Lung (tissue), 11 donors: ENCODE measurements at regions not wholly inside any gene's neighbourhood (a gene's known extent, or its start where the extent isn't known, plus 50 kb on each side); places are given as distances from the start of the nearest gene placed in this dataset.

Experiments
- ATAC-seq: fragments of 200-7000 bp; cut with Tn5 transposase; one replicate; pipeline ENCODE4 v1.9.1; 2020; ENCODE audit warnings: moderate number of reproducible peaks; ENCODE audit not compliant: insufficient read depth, low FRiP score
- DNase-seq, 3 donors: peaks; one replicate each; pipeline ENCODE4 v3.0.0-alpha.2; 2013 to 2017
- H3K27ac ChIP-seq, 2 donors: one replicate each; pipeline ENCODE4 v1.5.1; 2013; ENCODE audit warnings: mild to moderate bottlenecking in 2 of 2, moderate library complexity in 2 of 2, control low read depth in 1 of 2, inconsistent platforms in 1 of 2, low read depth in 1 of 2, low read length in 1 of 2
- H3K27me3 ChIP-seq, 3 donors: one replicate each; pipeline ENCODE4 v1.5.1; 2013; ENCODE audit warnings: low read length in 2 of 3; ENCODE audit not compliant: control insufficient read depth in 3 of 3, insufficient read depth in 3 of 3
- H3K36me3 ChIP-seq, 4 donors: one replicate each; pipeline ENCODE4 v1.5.1; 2013; ENCODE audit warnings: low read length in 4 of 4, mild to moderate bottlenecking in 1 of 4, moderate library complexity in 1 of 4; ENCODE audit not compliant: control insufficient read depth in 4 of 4, insufficient read depth in 4 of 4
- H3K4me1 ChIP-seq, 5 donors: one replicate each; pipeline ENCODE4 v1.5.1; 2013; ENCODE audit warnings: low read length in 5 of 5, mild to moderate bottlenecking in 2 of 5, moderate library complexity in 1 of 5; ENCODE audit not compliant: control insufficient read depth in 5 of 5, insufficient read depth in 5 of 5
- H3K4me3 ChIP-seq: one replicate; pipeline ENCODE4 v1.5.1; 2013; ENCODE audit warnings: mild to moderate bottlenecking, control low read depth, moderate library complexity
- H3K9ac ChIP-seq, 2 donors: one replicate each; pipeline ENCODE4 v1.5.1; 2013; ENCODE audit warnings: low read length in 2 of 2, control low read depth in 1 of 2; ENCODE audit not compliant: insufficient read depth in 1 of 2
- H3K9me3 ChIP-seq, 4 donors: one replicate each; pipeline ENCODE4 v1.5.1; 2013; ENCODE audit warnings: low read length in 3 of 4, mild to moderate bottlenecking in 1 of 4, moderate library complexity in 1 of 4; ENCODE audit not compliant: control insufficient read depth in 4 of 4, insufficient read depth in 3 of 4
- CTCF ChIP-seq: IDR thresholded peaks from 2 replicates; pipeline ENCODE4 v1.5.1; 2012; ENCODE audit warnings: mild to moderate bottlenecking; ENCODE audit errors: control extremely low read depth, extremely low read depth
- WGBS, 2 donors: extraction: QIAGEN DNeasy Blood & Tissue Kit; methylation state at CpG; one replicate each; pipeline ENCODE4 v1.1.7; 2013; 5-methylcytosine and 5-hydroxymethylcytosine counted together
- donor health status: control.
- donor health status: control.
- donor health status: Bipolar disorder and iron deficiency.
- donor health status: healthy.
- donor health status: DM: yes; HTN: yes; CAD: no.

- DNase-seq (peak in 2 of 3 donors; percentile 15 to 20), ATAC-seq (no peak)
- H3K4me1 ChIP-seq = no peaks in the 10 kb centered on the region
- WGBS, 2 donors = 73 to 80% methylated on average over 5 of the region's 5 CpGs
- no peak overlapping the region for H3K4me3 ChIP-seq
- H3K27me3 ChIP-seq = no peaks in the 10 kb centered on the region
- H3K9ac ChIP-seq = no peak overlapping the region
- no peaks in the 10 kb centered on the region for H3K36me3 ChIP-seq
- peak overlapping the region in 1 of 2 donors; percentile 52 for H3K27ac ChIP-seq
- peaks cover 0 to 6% (median 1%) of the 10 kb centered on the region in 4 donors for H3K9me3 ChIP-seq
- no peak for TF ChIP-seq CTCF
These were observed 128.6 kb upstream of the SLC22A23 start for GRCh38 chr6:3585320-3585935.

GRCh38 chr6:3584606-3585005, 127.8 kb upstream of the SLC22A23 start:
- Histone ChIP-seq H3K4me3 (no peak overlapping the region), H3K27ac (no peak overlapping the region), H3K27me3 (no peaks in the 10 kb centered on the region), H3K36me3 (no peaks in the 10 kb centered on the region), H3K4me1 (no peaks in the 10 kb centered on the region), H3K9me3 (peaks cover 0 to 6% (median 1%) of the 10 kb centered on the region in 4 donors), H3K9ac (no peak overlapping the region)
- no peak for DNase-seq
- WGBS, 2 donors = 50 to 57% methylated on average over 4 of the region's 4 CpGs
- no peak for ATAC-seq
- TF ChIP-seq CTCF = no peak

- no peak for TF ChIP-seq CTCF
- no peak overlapping the region for H3K9ac ChIP-seq
- ATAC-seq (no peak), DNase-seq (no peak)
- no peak overlapping the region for H3K4me3 ChIP-seq
- WGBS, 2 donors = 96% methylated on average over 3 of the region's 3 CpGs
- H3K9me3 ChIP-seq = no peaks in the 10 kb centered on the region
- H3K4me1 ChIP-seq = no peaks in the 10 kb centered on the region
- H3K36me3 ChIP-seq = no peaks in the 10 kb centered on the region
- H3K27ac ChIP-seq = no peak overlapping the region
- no peaks in the 10 kb centered on the region for H3K27me3 ChIP-seq
These were observed 124.6 kb upstream of the SLC22A23 start for GRCh38 chr6:3581469-3581868.

- Histone ChIP-seq H3K27ac (no peak overlapping the region), H3K36me3 (no peaks in the 10 kb centered on the region), H3K9me3 (no peaks in the 10 kb centered on the region), H3K4me3 (no peak overlapping the region), H3K4me1 (no peaks in the 10 kb centered on the region), H3K27me3 (no peaks in the 10 kb centered on the region), H3K9ac (no peak overlapping the region)
- 79 to 84% methylated on average over 13 of the region's 13 CpGs for WGBS, 2 donors
- ATAC-seq (no peak), DNase-seq (no peak)
- TF ChIP-seq CTCF = no peak
These were observed 122.9 kb upstream of the SLC22A23 start for GRCh38 chr6:3579652-3580175.
